Stomach (tissue), 4 donors: ENCODE measurements at regions not wholly inside any gene's neighbourhood (a gene's known extent, or its start where the extent isn't known, plus 50 kb on each side); places are given as distances from the start of the nearest gene placed in this dataset.

Source experiments
- EP300 ChIP-seq: sonication (generic); formaldehyde crosslinking; IDR thresholded peaks from one replicate; pipeline ENCODE4 v1.6.1; 2017; ENCODE audit warnings: antibody characterized with exemption
- POLR2A ChIP-seq, 4 donors: fragments of 450-650 bp; IDR thresholded peaks; one replicate each; pipeline ENCODE4 v1.6.1; 2016; ENCODE audit warnings: antibody characterized with exemption in 4 of 4, control low read depth in 2 of 4, mild to moderate bottlenecking in 1 of 4, moderate library complexity in 1 of 4
- TF ChIP-seq, protein P1 (sequence below), 7 experiments: fragments of 450-650 bp in 4 of 7; fragments of 200-600 bp in 3 of 7; sonication (generic) in 3 of 7; IDR thresholded peaks; one replicate each; pipeline ENCODE4 v1.5.1; 2016 to 2019; ENCODE audit warnings: antibody characterized with exemption in 7 of 7, control low read depth in 2 of 7, mild to moderate bottlenecking in 1 of 7

DNA sequence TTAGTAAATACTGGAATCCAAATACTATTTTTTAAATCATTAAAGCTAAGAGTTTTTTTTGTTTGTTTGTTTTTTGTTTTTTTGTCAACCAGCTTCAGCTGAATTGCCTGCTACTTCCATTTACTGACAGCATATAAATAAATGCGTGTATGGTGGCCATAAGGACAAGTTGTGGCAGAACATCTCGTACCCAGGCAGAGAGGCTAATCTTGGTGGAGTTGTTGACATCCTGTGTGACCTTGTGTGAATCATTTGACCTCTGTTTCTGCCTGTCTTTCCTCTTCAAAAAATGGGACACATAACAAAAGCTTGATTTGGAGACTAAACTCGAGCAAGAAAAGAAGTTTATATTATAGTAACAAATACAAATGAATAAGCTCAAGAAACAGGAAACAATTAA lies 734.2 kb downstream of the MCTP2 start:
- TF ChIP-seq, protein P1, sequence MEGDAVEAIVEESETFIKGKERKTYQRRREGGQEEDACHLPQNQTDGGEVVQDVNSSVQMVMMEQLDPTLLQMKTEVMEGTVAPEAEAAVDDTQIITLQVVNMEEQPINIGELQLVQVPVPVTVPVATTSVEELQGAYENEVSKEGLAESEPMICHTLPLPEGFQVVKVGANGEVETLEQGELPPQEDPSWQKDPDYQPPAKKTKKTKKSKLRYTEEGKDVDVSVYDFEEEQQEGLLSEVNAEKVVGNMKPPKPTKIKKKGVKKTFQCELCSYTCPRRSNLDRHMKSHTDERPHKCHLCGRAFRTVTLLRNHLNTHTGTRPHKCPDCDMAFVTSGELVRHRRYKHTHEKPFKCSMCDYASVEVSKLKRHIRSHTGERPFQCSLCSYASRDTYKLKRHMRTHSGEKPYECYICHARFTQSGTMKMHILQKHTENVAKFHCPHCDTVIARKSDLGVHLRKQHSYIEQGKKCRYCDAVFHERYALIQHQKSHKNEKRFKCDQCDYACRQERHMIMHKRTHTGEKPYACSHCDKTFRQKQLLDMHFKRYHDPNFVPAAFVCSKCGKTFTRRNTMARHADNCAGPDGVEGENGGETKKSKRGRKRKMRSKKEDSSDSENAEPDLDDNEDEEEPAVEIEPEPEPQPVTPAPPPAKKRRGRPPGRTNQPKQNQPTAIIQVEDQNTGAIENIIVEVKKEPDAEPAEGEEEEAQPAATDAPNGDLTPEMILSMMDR (IDR thresholded peaks at IDR 0.05): no peak
- TF ChIP-seq EP300 (peak; percentile 65), POLR2A (IDR thresholded peaks at IDR 0.05) (no peak)
